Upper lobe of right lung (tissue), 1 donor: ENCODE measurements at regions not wholly inside any gene's neighbourhood (a gene's known extent, or its start where the extent isn't known, plus 50 kb on each side); places are given as distances from the start of the nearest gene placed in this dataset.

Experiments used
- ATAC-seq: fragments of 200-7000 bp; cut with Tn5 transposase; one replicate; pipeline ENCODE4 v1.9.1; 2020; ENCODE audit warnings: mild to moderate bottlenecking, moderate library complexity
- DNase-seq: peaks from one replicate; pipeline ENCODE4 v3.0.0-alpha.2; 2020
- H3K27ac ChIP-seq: fragments of 200-600 bp; one replicate; pipeline ENCODE4 v1.8.0; 2022
- H3K27me3 ChIP-seq: fragments of 200-600 bp; one replicate; pipeline ENCODE4 v1.8.0; 2022; ENCODE audit warnings: mild to moderate bottlenecking
- H3K36me3 ChIP-seq: fragments of 200-600 bp; one replicate; pipeline ENCODE4 v1.8.0; 2022
- H3K4me1 ChIP-seq: fragments of 200-600 bp; one replicate; pipeline ENCODE4 v1.8.0; 2022
- H3K4me3 ChIP-seq: fragments of 200-600 bp; one replicate; pipeline ENCODE4 v1.8.0; 2022; ENCODE audit warnings: mild to moderate bottlenecking
- H3K9me3 ChIP-seq: fragments of 200-600 bp; one replicate; pipeline ENCODE4 v1.8.0; 2022
- intact Hi-C: fragments of 100-400 bp; cut with DNase I; formaldehyde crosslinking; loops from one replicate; pipeline ENCODE4 v1.11.0; 2022
- TF ChIP-seq, protein P1 (sequence below): fragments of 200-600 bp; IDR thresholded peaks from one replicate; pipeline ENCODE4 v1.8.0; 2022; ENCODE audit warnings: antibody characterized with exemption
- donor health status: DM: no; HTN: yes; CAD: no; lungs with severe emphysema.

DNA sequence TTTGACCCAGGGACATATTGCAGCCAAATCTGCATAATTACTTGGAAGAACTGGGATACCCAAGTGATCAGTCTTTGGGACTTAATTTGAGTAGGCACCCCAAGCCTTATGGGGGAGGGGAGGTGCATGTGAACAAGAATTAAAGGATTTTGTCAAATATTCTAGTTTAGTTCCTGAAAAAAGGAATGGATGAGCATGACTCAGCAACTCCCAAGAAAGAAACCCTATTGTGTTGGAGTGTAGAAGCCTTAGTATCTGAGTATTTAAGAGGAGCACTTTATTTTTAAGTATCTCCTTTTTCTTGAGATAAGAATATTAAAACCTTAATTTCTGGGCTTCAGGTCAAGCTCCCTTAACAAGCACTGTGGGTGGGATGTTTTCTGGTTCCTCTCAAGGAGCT is 222.4 kb downstream of the CD47 start:
- Histone ChIP-seq H3K36me3 (no peaks in the 10 kb centered on the region), H3K4me1 (no peaks in the 10 kb centered on the region), H3K4me3 (no peak overlapping the region), H3K9me3 (no peaks in the 10 kb centered on the region), H3K27me3 (no peaks in the 10 kb centered on the region), H3K27ac (no peak overlapping the region)
- ATAC-seq (no peak), DNase-seq (no peak)
- intact Hi-C loops: no loop called here
- TF ChIP-seq, protein P1, sequence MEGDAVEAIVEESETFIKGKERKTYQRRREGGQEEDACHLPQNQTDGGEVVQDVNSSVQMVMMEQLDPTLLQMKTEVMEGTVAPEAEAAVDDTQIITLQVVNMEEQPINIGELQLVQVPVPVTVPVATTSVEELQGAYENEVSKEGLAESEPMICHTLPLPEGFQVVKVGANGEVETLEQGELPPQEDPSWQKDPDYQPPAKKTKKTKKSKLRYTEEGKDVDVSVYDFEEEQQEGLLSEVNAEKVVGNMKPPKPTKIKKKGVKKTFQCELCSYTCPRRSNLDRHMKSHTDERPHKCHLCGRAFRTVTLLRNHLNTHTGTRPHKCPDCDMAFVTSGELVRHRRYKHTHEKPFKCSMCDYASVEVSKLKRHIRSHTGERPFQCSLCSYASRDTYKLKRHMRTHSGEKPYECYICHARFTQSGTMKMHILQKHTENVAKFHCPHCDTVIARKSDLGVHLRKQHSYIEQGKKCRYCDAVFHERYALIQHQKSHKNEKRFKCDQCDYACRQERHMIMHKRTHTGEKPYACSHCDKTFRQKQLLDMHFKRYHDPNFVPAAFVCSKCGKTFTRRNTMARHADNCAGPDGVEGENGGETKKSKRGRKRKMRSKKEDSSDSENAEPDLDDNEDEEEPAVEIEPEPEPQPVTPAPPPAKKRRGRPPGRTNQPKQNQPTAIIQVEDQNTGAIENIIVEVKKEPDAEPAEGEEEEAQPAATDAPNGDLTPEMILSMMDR: no peak

DNA sequence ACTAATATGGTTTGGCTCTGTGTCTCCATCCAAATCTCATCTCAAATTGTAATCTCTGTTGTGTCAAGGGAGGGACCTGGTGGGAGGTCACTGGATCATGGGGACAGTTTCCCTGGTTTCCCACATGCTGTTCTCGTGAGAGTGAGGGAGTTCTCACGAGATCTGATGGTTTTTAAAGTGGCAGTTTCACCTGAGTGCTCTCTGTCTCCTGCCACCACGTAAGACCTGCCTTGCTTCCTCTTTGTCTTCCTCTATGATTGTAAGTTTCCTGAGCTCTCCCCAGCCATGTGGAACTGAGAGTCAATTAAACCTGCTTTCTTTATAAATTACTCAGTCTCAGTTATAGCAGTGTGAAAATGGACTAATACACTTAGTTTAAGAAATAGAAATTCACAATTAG is 228.9 kb downstream of the CD47 start:
- TF ChIP-seq, protein P1: no peak
- Histone ChIP-seq H3K27ac (no peak overlapping the region), H3K4me1 (no peaks in the 10 kb centered on the region), H3K27me3 (no peaks in the 10 kb centered on the region), H3K4me3 (no peak overlapping the region), H3K36me3 (no peaks in the 10 kb centered on the region), H3K9me3 (no peaks in the 10 kb centered on the region)
- DNase-seq: no peak
- intact Hi-C loops: no loop called here
- ATAC-seq: no peak

DNA sequence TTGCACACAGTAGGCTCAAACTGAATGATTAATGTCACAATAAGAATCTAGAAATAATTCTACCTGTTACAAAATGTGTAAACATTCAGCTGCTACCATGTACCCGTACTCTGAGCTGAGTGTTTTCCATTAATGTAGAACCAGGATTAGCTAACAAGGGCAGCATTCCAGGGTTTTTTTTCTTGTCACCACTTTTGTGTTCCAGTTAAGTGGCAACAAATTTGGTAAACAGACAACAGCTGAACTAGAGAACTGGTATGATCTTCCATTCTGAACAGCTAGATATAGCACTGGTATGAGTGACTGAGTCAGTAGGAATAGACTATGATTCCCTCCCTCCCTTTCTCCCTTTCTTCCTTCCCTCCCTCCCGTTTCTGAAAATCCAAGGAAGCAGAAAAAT is 229.4 kb downstream of the CD47 start:
- Histone ChIP-seq H3K4me1 (no peaks in the 10 kb centered on the region), H3K9me3 (no peaks in the 10 kb centered on the region), H3K4me3 (no peak overlapping the region), H3K36me3 (no peaks in the 10 kb centered on the region), H3K27me3 (no peaks in the 10 kb centered on the region), H3K27ac (no peak overlapping the region)
- DNase-seq (no peak), ATAC-seq (no peak)
- TF ChIP-seq, protein P1: no peak
- intact Hi-C loops: no loop called here
